ENCODE measurements at regions not wholly inside any gene's neighbourhood (a gene's known extent, or its start where the extent isn't known, plus 50 kb on each side); places are given as distances from the start of the nearest gene placed in this dataset.
"Not testable (repeated sequence)": the region's sequence is repeated elsewhere in the genome, so short reads cannot be mapped to it uniquely, and the experiment has no call there.

DNA sequence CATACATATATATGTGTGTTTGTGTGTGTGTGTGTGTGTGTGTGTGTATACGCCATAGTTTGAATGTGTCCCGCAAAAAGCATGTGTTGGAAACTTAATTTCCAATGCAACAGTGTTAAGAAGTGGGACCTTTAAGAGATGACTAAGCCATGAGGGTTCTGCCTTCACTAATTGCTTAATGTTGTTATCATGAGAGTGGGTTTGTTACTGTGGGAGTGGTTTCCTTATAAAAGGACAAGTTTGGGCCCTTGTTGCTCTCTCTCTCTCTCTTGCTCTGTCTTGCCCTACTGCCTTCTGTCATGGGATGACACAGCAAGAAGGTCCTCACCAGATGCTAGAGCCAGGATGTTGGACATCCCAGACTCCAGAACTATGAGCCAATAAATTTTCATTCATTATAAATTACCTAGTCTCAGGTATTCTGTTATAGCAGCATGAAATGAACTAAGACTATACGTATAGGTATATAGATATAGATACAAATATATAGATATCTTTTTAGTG, 103.8 kb upstream of the ZC3H11B start:
- intact Hi-C loops (cut with DNase I) = no loop called here
- TF ChIP-seq, protein P1, sequence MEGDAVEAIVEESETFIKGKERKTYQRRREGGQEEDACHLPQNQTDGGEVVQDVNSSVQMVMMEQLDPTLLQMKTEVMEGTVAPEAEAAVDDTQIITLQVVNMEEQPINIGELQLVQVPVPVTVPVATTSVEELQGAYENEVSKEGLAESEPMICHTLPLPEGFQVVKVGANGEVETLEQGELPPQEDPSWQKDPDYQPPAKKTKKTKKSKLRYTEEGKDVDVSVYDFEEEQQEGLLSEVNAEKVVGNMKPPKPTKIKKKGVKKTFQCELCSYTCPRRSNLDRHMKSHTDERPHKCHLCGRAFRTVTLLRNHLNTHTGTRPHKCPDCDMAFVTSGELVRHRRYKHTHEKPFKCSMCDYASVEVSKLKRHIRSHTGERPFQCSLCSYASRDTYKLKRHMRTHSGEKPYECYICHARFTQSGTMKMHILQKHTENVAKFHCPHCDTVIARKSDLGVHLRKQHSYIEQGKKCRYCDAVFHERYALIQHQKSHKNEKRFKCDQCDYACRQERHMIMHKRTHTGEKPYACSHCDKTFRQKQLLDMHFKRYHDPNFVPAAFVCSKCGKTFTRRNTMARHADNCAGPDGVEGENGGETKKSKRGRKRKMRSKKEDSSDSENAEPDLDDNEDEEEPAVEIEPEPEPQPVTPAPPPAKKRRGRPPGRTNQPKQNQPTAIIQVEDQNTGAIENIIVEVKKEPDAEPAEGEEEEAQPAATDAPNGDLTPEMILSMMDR (IDR thresholded peaks at IDR 0.05) = no peak

DNA sequence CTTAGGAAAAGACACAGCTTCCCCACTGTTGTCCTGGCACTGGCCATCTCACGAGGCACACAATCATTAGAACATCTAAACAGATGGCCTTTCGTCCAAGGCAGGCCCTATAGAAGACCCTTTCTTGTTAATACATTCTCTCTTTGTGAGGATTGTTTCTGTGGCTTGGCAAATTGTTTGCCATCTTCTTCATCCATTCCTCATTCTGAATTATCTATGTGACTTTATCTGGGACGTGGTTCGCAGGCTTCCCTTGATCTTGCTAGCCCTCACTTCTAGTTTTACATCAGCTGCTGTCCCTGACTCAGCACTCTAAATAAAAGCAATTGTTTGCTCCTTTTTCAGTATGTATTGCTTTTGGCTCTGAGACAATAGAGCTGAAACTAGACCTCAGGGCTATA, 101.1 kb upstream of the ZC3H11B start:
- Histone ChIP-seq H3K27me3 (no peaks in the 10 kb centered on the region), H3K9me3 (no peaks in the 10 kb centered on the region), H3K36me3 (no peaks in the 10 kb centered on the region), H3K27ac (no peak overlapping the region), H3K4me1 (no peaks in the 10 kb centered on the region), H3K4me3 (no peak overlapping the region)
- DNase-seq (ENCODE audit: low spot score in 2 of 2) = no peak
- TF ChIP-seq, protein P1 (IDR thresholded peaks at IDR 0.05) = no peak
- intact Hi-C loops (cut with DNase I) = no loop called here

More for the DNA sequence above, 103.8 kb upstream of the ZC3H11B start:
- Histone ChIP-seq H3K4me3 (no peak overlapping the region), H3K27me3 (no peaks in the 10 kb centered on the region), H3K4me1 (no peaks in the 10 kb centered on the region), H3K36me3 (no peaks in the 10 kb centered on the region), H3K9me3 (no peaks in the 10 kb centered on the region), H3K27ac (no peak overlapping the region)
- DNase-seq (ENCODE audit: low spot score in 2 of 2) = no peak

DNA sequence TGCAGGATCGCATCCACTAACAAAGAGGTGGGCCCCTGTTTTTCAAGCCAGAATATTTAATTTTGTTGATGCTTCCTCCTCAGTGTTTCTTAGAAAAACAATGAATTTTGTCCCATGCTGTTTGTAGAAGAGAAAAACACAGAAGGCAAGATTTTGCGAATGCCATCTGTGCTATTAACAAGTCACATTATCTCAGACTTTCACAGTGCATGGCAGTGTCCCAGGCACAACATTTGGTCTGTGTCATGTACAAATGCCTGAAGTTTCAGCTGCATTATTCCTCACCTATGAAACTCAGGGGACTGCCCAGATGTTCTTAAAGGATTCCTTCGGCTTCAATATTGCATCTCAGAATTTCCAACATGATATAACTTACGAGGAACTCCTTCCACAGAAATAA, 99.6 kb upstream of the ZC3H11B start:
- intact Hi-C loops (cut with DNase I) = no loop called here
- no peaks in the 10 kb centered on the region for H3K9me3 ChIP-seq
- no peak overlapping the region for H3K4me3 ChIP-seq
- H3K27me3 ChIP-seq = no peaks in the 10 kb centered on the region
- DNase-seq (ENCODE audit: low spot score in 2 of 2) = no peak
- TF ChIP-seq, protein P1 (IDR thresholded peaks at IDR 0.05) = no peak
- H3K4me1 ChIP-seq = no peaks in the 10 kb centered on the region
- H3K27ac ChIP-seq = no peak overlapping the region
- no peaks in the 10 kb centered on the region for H3K36me3 ChIP-seq

DNA sequence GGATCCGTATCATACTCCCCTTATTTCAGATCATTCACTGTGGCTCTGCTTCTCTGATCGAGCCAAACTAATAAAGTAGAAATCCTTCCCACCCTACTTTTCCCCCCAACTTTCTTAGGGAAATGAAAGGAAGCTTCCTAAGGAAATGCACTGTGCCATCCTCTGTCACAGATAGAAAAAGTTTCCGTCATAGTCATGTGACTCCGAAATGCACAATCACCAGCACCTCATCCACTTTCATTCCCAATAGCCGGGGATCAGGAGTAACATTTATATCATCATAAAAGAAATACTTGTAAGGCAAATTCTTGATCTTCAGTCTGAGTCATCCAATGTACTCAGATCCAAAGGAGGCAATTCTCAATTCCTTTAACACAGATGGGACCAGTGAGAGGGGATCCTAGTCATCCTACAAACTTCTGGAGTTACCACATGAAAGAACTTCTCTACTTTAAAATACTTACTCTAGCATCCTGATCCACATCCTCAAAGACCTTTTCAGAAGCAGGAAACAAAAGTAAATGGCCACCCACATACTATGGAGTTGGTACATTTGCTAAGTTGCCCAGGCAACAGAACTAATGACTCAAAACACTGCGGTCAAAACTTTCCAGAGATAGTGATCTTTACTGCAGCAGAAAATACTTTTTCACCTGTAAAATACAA, 97.8 kb upstream of the ZC3H11B start:
- Histone ChIP-seq H3K4me3 (no peak overlapping the region), H3K9me3 (no peaks in the 10 kb centered on the region), H3K27me3 (no peaks in the 10 kb centered on the region), H3K4me1 (no peaks in the 10 kb centered on the region), H3K27ac (no peak overlapping the region), H3K36me3 (no peaks in the 10 kb centered on the region)
- TF ChIP-seq, protein P1 (IDR thresholded peaks at IDR 0.05) = no peak
- intact Hi-C loops (cut with DNase I) = no loop called here
- no peak for DNase-seq (ENCODE audit: low spot score in 2 of 2)

DNA sequence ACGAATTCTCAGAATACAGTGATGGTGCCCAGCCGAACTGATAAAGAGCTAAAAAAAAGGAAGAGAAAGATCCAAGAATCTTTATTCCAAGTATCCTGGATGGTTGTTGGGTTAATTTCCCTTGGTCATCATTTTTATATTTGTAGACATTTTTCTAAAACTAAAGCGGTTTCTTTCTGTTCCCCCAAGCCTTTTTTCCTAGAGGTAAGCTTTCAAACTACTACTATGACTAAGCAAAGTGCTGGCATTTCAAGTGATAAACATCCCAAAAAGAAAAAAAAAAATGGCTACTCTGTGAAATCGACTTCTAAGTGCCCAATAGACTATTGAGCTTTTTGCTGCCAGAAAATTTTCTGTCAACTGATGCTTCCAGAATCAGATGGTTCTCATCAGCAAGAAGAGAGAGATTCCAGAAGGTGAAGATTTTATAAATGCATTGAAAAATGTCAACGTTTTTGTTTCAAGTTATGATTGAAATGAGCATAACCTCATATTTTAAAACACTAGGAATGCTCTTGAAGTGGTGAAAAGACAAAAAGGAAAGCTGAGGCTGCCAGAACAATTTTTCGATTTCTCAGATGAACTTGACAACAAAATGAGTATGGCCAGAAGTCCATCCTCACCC, 96.1 kb upstream of the ZC3H11B start:
- intact Hi-C loops (cut with DNase I) = no loop called here
- H3K4me3 ChIP-seq = no peak overlapping the region
- no peaks in the 10 kb centered on the region for H3K9me3 ChIP-seq
- H3K27ac ChIP-seq = no peak overlapping the region
- no peaks in the 10 kb centered on the region for H3K27me3 ChIP-seq
- DNase-seq (ENCODE audit: low spot score in 2 of 2) = no peak
- TF ChIP-seq, protein P1 (IDR thresholded peaks at IDR 0.05) = no peak
- no peaks in the 10 kb centered on the region for H3K4me1 ChIP-seq
- H3K36me3 ChIP-seq = no peaks in the 10 kb centered on the region

DNA sequence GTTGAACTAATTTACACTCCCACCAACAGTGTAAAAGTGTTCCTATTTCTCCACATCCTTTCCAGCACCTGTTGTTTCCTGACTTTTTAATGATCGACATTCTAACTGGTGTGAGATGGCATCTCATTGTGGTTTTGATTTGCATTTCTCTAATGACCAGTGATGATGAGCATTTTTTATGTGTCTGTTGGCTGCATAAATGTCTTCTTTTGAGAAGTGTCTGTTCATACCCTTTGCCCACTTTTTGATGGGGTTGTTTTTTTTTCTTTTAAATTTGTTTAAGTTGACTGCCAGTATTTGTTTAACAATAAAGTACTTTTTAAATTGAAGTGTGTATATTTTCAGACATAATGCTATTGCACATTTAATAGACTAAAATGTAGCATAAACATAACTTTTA, 95.0 kb upstream of the ZC3H11B start:
- H3K4me3 ChIP-seq; DNase-seq (ENCODE audit: low spot score in 2 of 2); H3K27me3 ChIP-seq; H3K9me3 ChIP-seq; H3K36me3 ChIP-seq; H3K27ac ChIP-seq; intact Hi-C loops (cut with DNase I); H3K4me1 ChIP-seq: not testable (repeated sequence)

DNA sequence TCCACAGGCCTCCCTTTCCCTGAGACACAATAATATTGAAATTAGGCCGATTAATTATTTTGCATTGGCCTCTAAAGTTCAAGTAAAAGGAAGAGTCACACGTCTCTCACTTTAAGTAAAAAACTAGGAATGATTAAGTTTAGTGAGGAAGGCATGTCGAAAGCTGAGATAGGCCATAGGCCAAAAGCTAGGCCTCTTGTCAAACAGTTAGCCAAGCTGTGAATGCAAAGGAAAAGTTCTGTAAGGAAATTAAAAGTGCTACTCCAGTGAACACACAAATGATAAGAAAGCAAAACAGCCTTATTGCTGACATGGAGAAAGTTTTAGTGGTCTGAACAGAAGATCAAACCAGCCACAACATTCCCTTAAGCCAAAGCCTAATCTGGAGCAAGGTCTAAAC, 91.4 kb upstream of the ZC3H11B start:
- H3K27ac ChIP-seq; intact Hi-C loops (cut with DNase I); H3K4me3 ChIP-seq; DNase-seq (ENCODE audit: low spot score in 2 of 2); H3K36me3 ChIP-seq; H3K9me3 ChIP-seq; H3K4me1 ChIP-seq; H3K27me3 ChIP-seq: not testable (repeated sequence)
